ENCODE measurements at regions not wholly inside any gene's neighbourhood (a gene's known extent, or its start where the extent isn't known, plus 50 kb on each side); places are given as distances from the start of the nearest gene placed in this dataset.

DNA sequence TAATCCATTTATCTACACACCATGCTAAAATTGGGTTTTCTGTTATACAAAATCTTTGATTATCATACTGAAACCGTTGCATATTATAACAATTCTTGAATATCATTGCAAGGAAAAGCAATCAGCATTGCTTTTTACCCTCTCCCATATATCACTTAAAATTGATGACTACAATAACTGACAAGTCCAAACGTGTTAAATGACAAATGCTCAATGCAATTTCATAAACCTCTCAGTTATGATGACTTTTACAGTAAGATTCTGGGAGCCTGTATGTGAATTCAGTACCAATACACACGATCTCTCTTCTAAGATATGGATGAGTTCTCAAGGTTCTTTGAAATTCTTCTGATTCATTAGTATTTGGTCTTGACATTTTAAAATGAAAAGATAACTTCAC is 368.5 kb upstream of the TRIB2 start:
- Histone ChIP-seq H3K27ac (no peak overlapping the region), H3K4me3 (no peak overlapping the region)
- DNase-seq (ENCODE audit: low spot score) = no peak
- TF ChIP-seq, protein P1, sequence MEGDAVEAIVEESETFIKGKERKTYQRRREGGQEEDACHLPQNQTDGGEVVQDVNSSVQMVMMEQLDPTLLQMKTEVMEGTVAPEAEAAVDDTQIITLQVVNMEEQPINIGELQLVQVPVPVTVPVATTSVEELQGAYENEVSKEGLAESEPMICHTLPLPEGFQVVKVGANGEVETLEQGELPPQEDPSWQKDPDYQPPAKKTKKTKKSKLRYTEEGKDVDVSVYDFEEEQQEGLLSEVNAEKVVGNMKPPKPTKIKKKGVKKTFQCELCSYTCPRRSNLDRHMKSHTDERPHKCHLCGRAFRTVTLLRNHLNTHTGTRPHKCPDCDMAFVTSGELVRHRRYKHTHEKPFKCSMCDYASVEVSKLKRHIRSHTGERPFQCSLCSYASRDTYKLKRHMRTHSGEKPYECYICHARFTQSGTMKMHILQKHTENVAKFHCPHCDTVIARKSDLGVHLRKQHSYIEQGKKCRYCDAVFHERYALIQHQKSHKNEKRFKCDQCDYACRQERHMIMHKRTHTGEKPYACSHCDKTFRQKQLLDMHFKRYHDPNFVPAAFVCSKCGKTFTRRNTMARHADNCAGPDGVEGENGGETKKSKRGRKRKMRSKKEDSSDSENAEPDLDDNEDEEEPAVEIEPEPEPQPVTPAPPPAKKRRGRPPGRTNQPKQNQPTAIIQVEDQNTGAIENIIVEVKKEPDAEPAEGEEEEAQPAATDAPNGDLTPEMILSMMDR (IDR thresholded peaks at IDR 0.05) = no peak

DNA sequence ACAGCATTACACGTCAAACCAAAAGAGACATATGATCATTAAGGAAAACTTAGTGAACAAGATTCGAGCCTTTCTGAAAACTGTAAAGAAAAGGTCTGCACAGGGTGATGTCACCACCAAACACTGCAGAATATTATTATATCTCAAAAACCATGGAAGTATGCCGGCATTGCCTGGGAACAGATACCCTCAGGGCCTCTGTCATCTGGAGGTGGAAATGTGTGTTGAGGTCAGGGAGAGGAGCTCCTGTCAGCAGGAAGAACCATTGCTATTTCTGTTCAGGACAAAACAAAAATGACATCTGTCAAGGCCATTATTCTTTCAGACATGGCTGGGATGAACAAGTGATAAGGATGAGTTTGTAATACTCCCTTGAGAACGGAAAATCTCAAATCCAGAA is 365.9 kb upstream of the TRIB2 start:
- Histone ChIP-seq H3K4me3 (no peak overlapping the region), H3K27ac (no peak overlapping the region)
- DNase-seq (ENCODE audit: low spot score) = no peak
- TF ChIP-seq, protein P1 (IDR thresholded peaks at IDR 0.05) = no peak

DNA sequence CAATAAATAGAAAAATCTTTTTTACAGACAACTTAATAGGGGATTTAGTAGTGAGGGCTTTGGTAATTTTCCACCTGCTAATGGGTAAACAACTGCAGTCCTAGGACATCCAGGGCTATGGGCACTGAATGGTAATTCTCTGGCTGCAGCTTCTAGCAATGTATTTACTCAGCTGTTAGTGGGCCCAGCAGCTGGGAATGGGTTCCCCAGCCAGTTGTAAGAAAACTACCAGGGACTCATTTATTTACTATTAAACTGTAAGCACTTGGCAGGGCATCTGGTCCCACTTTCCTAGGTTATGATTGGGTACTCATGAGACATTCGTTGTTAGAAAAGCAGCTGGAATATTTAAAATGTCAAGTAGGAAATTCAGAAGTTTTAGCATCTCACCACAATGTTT is 363.8 kb upstream of the TRIB2 start:
- DNase-seq (ENCODE audit: low spot score) = no peak
- TF ChIP-seq, protein P1 (IDR thresholded peaks at IDR 0.05) = no peak
- no peak overlapping the region for H3K4me3 ChIP-seq

DNA sequence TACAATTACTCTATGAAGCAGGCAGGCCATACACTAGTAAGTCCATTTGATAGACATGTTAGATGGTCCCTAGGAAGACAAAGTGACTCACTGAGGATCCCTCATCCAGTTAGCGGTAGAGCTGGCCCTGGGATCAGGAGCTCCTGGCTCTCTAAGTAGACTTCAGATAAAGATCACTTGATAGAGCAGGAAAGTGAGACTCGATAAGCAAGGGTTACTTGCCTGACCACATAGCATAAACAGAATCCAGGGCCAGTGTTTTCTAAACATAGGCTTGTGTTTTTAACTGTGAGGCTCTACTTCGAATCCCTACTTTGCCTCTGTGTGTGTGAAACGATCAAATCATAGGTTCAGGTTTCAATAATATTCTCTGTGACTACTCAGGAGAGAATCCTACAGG is 355.2 kb upstream of the TRIB2 start:
- TF ChIP-seq, protein P1 (IDR thresholded peaks at IDR 0.05) = no peak
- no peak overlapping the region for H3K4me3 ChIP-seq
- DNase-seq (ENCODE audit: low spot score) = no peak
- no peak overlapping the region for H3K27ac ChIP-seq

More for the DNA sequence above, 363.8 kb upstream of the TRIB2 start:
- H3K27ac ChIP-seq = no peak overlapping the region

DNA sequence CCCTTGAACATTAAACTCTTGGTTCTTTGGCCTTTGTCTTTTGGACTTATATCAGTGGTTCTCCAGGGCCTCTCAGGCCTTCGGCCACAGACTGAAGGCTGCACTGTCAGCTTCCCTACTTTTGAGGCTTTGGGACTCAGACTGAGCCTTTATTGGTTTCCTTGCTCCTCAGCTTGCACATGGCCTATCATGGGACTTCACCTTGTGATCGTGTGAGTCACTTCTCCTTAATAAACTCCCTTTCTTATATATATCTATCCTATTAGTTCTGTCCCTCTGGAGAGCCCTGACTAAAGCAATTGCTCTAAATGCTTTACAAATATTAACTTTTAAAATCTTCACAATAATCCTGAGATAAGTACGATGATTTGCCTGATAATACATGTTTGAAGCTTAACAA is 353.6 kb upstream of the TRIB2 start:
- Histone ChIP-seq H3K4me3 (no peak overlapping the region), H3K27ac (no peak overlapping the region)
- DNase-seq (ENCODE audit: low spot score) = no peak
- TF ChIP-seq, protein P1 (IDR thresholded peaks at IDR 0.05) = no peak

DNA sequence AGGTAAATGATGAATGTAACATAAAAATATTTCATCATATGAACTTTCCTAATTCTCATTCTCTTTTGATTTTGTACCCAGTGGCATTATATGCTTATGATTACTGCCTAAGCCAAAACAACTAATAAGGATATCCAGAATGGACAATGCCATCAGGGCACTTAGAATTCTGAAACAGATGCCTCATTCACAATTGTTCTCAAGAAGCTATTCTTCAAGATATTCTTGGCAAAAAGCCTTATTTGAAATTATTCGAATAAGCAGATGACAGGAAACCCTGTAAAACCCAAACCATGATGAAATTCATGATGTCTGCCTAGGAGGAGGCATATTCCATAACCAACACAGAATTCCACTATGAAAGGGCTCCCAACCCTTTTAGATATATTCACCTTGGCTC is 353.2 kb upstream of the TRIB2 start:
- Histone ChIP-seq H3K4me3 (no peak overlapping the region), H3K27ac (no peak overlapping the region)
- DNase-seq (ENCODE audit: low spot score) = no peak
- TF ChIP-seq, protein P1 (IDR thresholded peaks at IDR 0.05) = no peak

DNA sequence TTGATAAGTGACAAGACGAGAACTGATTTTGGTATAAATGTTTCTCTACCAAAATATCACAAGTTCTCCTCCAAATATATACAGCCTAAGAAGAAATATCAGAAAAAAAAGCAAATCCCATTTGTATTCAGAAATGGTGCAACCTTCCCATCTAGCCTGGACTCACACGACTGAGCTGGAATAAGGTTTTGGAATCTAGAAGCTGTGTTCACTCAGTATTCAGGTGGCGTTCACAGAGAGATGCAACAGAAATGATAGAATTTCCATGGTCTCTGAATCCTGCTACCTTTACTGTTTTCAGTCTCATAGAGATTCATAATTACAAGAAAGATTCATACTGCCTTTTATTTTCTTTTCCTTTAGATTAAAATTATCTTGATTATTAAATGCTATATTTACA is 347.2 kb upstream of the TRIB2 start:
- TF ChIP-seq, protein P1 (IDR thresholded peaks at IDR 0.05) = no peak
- DNase-seq (ENCODE audit: low spot score) = no peak
- no peak overlapping the region for H3K27ac ChIP-seq

More for the DNA sequence above, 347.2 kb upstream of the TRIB2 start:
- no peak overlapping the region for H3K4me3 ChIP-seq

Data from coronary artery (tissue), 2 donors.